HCT116 (cell line): ENCODE measurements at regions not wholly inside any gene's neighbourhood (a gene's known extent, or its start where the extent isn't known, plus 50 kb on each side); places are given as distances from the start of the nearest gene placed in this dataset.

Source experiments
- ATAC-seq: fragments of 200-7000 bp; cut with Tn5 transposase; 2 replicates; pipeline ENCODE4 v1.9.1; 2020; ENCODE audit warnings: mild to moderate bottlenecking, moderate library complexity
- BruUV-seq: library from RNA; stranded (reverse); fragments of 400-500 nt; replicated peaks from 2 replicates; lab custom pipeline; 2021; lab: Mats Ljungman, UMichigan
- CTCF ChIA-PET: fragments of 300-600 bp; sonication (Branson Sonifier 250); formaldehyde crosslinking; loops from one replicate; lab custom pipeline; 2021; ENCODE audit warnings: antibody characterized with exemption; lab: Charles Lee
- POLR2A ChIA-PET: fragments of 300-600, 350-600 bp; sonication (Branson Sonifier 250); formaldehyde crosslinking; loops from one replicate; lab custom pipeline; 2021; ENCODE audit warnings: antibody characterized with exemption; lab: Charles Lee
- RAD21 ChIA-PET, 2 experiments: fragments of 300-600 bp; sonication (Branson Sonifier 250); formaldehyde crosslinking; loops; one replicate each; lab custom pipeline; 2023; ENCODE audit warnings: low total read pairs in 2 of 2; ENCODE audit not compliant: uncharacterized antibody in 2 of 2, unreplicated experiment in 2 of 2, low non-redundant PET in 1 of 2; lab: Charles Lee
- DNase-seq: peaks from one replicate; pipeline ENCODE4 v3.0.0-alpha.2; 2010; ENCODE audit warnings: low read depth, low spot score
- H2AFZ ChIP-seq: fragments of 200-600 bp; shearing (Covaris generic), sonication (generic); 2 replicates; pipeline ENCODE4 v1.6.1; 2017; ENCODE audit warnings: low read depth, mixed run types, mixed read lengths, antibody characterized with exemption, low read length; ENCODE audit not compliant: poor library complexity, severe bottlenecking
- H3K27ac ChIP-seq: 2 replicates; pipeline ENCODE4 v1.5.1; 2012; ENCODE audit warnings: low read depth, low read length
- H3K27me3 ChIP-seq: fragments of 200-600 bp; sonication (generic); 2 replicates; pipeline ENCODE4 v1.6.1; 2016; ENCODE audit warnings: mixed run types, low read length, mixed read lengths; ENCODE audit not compliant: insufficient read depth
- H3K36me3 ChIP-seq, 2 experiments: fragments of 200-500 bp in 1 of 2; fragments of 200-600 bp in 1 of 2; sonication (Bioruptor generic) in 1 of 2; sonication (generic) in 1 of 2; 2 replicates each; pipeline versions ENCODE4 v1.5.1 to v1.6.1; 2014 to 2016; ENCODE audit warnings: low read length in 2 of 2, inconsistent platforms in 1 of 2, mixed read lengths in 1 of 2, mixed run types in 1 of 2; ENCODE audit not compliant: insufficient read depth in 2 of 2, control insufficient read depth in 1 of 2
- H3K4me1 ChIP-seq, 2 experiments: fragments of 200-600 bp in 1 of 2; sonication (generic) in 1 of 2; 2 replicates each; pipeline versions ENCODE4 v1.5.1 to v1.6.1; 2012 to 2017; ENCODE audit warnings: low read length in 2 of 2, inconsistent platforms in 1 of 2, mild to moderate bottlenecking in 1 of 2, mixed read lengths in 1 of 2, mixed run types in 1 of 2, moderate library complexity in 1 of 2; ENCODE audit not compliant: insufficient read depth in 2 of 2, control insufficient read depth in 1 of 2
- H3K4me2 ChIP-seq: fragments of 200-600 bp; sonication (generic); 2 replicates; pipeline ENCODE4 v1.6.1; 2017; ENCODE audit warnings: mixed run types, low read length, mixed read lengths
- H3K4me3 ChIP-seq, 2 experiments: fragments of 200-600 bp in 1 of 2; sonication (generic) in 1 of 2; replicated peaks in 1 of 2; 2 replicates each; pipeline ENCODE4 v1.5.1; 2011 to 2016; ENCODE audit warnings: low read length in 2 of 2, control low read depth in 1 of 2, low read depth in 1 of 2, mild to moderate bottlenecking in 1 of 2, mixed read lengths in 1 of 2, mixed run types in 1 of 2
- H3K79me2 ChIP-seq: fragments of 200-600 bp; sonication (generic); 2 replicates; pipeline ENCODE4 v1.6.1; 2017; ENCODE audit warnings: mild to moderate bottlenecking, mixed run types, low read length, moderate library complexity, mixed read lengths; ENCODE audit not compliant: insufficient read depth
- H3K9ac ChIP-seq: fragments of 200-600 bp; sonication (generic); 2 replicates; pipeline ENCODE4 v1.6.1; 2016; ENCODE audit warnings: low read length, mixed read lengths
- H3K9me2 ChIP-seq: fragments of 200-600 bp; sonication (generic), shearing (Covaris generic); 2 replicates; pipeline ENCODE4 v1.6.1; 2017; ENCODE audit warnings: mixed run types, mild to moderate bottlenecking, moderate library complexity; ENCODE audit not compliant: insufficient read depth
- H3K9me3 ChIP-seq, 2 experiments: fragments of 200-500 bp in 1 of 2; fragments of 200-600 bp in 1 of 2; sonication (Bioruptor generic) in 1 of 2; sonication (generic) in 1 of 2; 2 replicates each; pipeline ENCODE4 v1.6.1; 2014 to 2017; ENCODE audit warnings: low read length in 2 of 2, mixed read lengths in 2 of 2, inconsistent platforms in 1 of 2, low read depth in 1 of 2, mild to moderate bottlenecking in 1 of 2, mixed run types in 1 of 2, moderate library complexity in 1 of 2; ENCODE audit not compliant: control insufficient read depth in 1 of 2, insufficient read depth in 1 of 2
- H4K20me1 ChIP-seq: fragments of 200-600 bp; sonication (generic), shearing (Covaris generic); 2 replicates; pipeline ENCODE4 v1.6.1; 2017; ENCODE audit warnings: mixed run types, mild to moderate bottlenecking, moderate library complexity; ENCODE audit not compliant: insufficient read depth
- CBX3 ChIP-seq: IDR thresholded peaks from 2 replicates; pipeline ENCODE4 v1.6.1; 2012; ENCODE audit warnings: low read depth
- CEBPB ChIP-seq: IDR thresholded peaks from 2 replicates; pipeline ENCODE4 v1.6.1; 2012; ENCODE audit warnings: low read depth
- EGR1 ChIP-seq: IDR thresholded peaks from 2 replicates; pipeline ENCODE4 v1.6.1; 2012; ENCODE audit warnings: low read depth
- EZH2 ChIP-seq: fragments of 200-600 bp; sonication (generic); IDR thresholded peaks from 2 replicates; pipeline ENCODE4 v1.6.1; 2017; ENCODE audit warnings: antibody characterized with exemption, mixed run types
- EZH2phosphoT487 ChIP-seq: fragments of 200-600 bp; IDR thresholded peaks from 2 replicates; pipeline ENCODE4 v1.6.1; 2018; ENCODE audit warnings: antibody characterized with exemption, borderline replicate concordance
- JUND ChIP-seq: IDR thresholded peaks from 2 replicates; pipeline ENCODE4 v1.6.1; 2012
- MAX ChIP-seq: IDR thresholded peaks from 2 replicates; pipeline ENCODE4 v1.6.1; 2012
- POLR2A ChIP-seq: IDR thresholded peaks from 2 replicates; pipeline ENCODE4 v1.7.0; 2011; ENCODE audit warnings: borderline replicate concordance; ENCODE audit not compliant: insufficient read depth, insufficient read length; ENCODE audit errors: extremely low read depth
- POLR2AphosphoS5 ChIP-seq: IDR thresholded peaks from 2 replicates; pipeline ENCODE4 v1.6.1; 2011; ENCODE audit warnings: mild to moderate bottlenecking, low read depth, low read length, moderate library complexity
- RAD21 ChIP-seq: IDR thresholded peaks from 2 replicates; pipeline ENCODE4 v1.6.1; 2012; ENCODE audit warnings: low read depth, mild to moderate bottlenecking
- SP1 ChIP-seq: IDR thresholded peaks from 2 replicates; pipeline ENCODE4 v1.6.1; 2012; ENCODE audit warnings: low read depth
- YY1 ChIP-seq: IDR thresholded peaks from 2 replicates; pipeline ENCODE4 v1.6.1; 2011; ENCODE audit warnings: low read length, low read depth, moderate library complexity, mild to moderate bottlenecking; ENCODE audit not compliant: insufficient replicate concordance; ENCODE audit errors: extremely low read depth
- ZBTB33 ChIP-seq: IDR thresholded peaks from 2 replicates; pipeline ENCODE4 v1.6.1; 2011; ENCODE audit warnings: mild to moderate bottlenecking, low read length, moderate library complexity; ENCODE audit not compliant: insufficient replicate concordance; ENCODE audit errors: extremely low read depth
- ZFX ChIP-seq: fragments of 450-650 bp; IDR thresholded peaks from 2 replicates; pipeline ENCODE4 v1.6.1; 2017
- ZNF274 ChIP-seq: fragments of 200-500 bp; sonication (Bioruptor generic); IDR thresholded peaks from 2 replicates; pipeline ENCODE4 v1.6.1; 2014; ENCODE audit warnings: mild to moderate bottlenecking, low read depth, low read length, inconsistent platforms
- intact Hi-C: fragments of 100-400 bp; cut with micrococcal nuclease; formaldehyde crosslinking; loops from 2 replicates; pipeline ENCODE4 v1.10.0; 2022
- TF ChIP-seq, protein P1 (sequence below): IDR thresholded peaks from 2 replicates; pipeline ENCODE4 v1.6.1; 2012
- TF ChIP-seq, protein P2 (sequence below), 3 experiments: fragments of 200-600 bp in 1 of 3; sonication (generic) in 1 of 3; IDR thresholded peaks in 2 of 3; conservative IDR thresholded peaks in 1 of 3; 2 replicates each; pipeline ENCODE4 v1.5.1; 2012 to 2017; ENCODE audit warnings: low read depth in 2 of 3, low read length in 2 of 3, antibody characterized with exemption in 1 of 3, borderline replicate concordance in 1 of 3, control low read depth in 1 of 3, mild to moderate bottlenecking in 1 of 3, mixed read lengths in 1 of 3, mixed run types in 1 of 3, moderate library complexity in 1 of 3; ENCODE audit not compliant: insufficient read depth in 1 of 3
- TF ChIP-seq, protein P3 (sequence below): IDR thresholded peaks from 2 replicates; pipeline ENCODE4 v1.6.1; 2012; ENCODE audit warnings: low read depth

DNA sequence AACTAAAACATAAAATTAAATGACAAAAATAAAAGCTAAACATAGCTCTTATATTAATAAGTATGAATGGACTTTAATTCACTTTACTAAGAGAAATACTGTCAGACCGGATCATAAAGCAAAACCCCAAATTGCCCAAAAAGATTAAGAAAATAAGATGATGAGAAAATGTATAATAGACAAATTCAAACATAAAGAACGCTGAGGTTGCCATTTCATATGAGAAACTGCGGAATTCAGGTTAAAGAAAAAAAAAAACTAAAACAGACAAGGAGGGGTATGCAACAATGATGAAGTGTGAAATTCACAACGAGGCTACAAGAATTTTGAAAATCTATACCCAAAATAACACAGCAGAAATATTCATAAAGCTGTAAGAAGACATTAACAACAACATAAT, 133.6 kb upstream of the JUN start:
- ChIA-PET RAD21 (no interaction called here), POLR2A (no interaction called here)

More for the DNA sequence above, 133.6 kb upstream of the JUN start:
- Histone ChIP-seq H3K27me3 (no peaks in the 10 kb centered on the region), H3K4me2 (no peak overlapping the region), H4K20me1 (no peaks in the 10 kb centered on the region), H3K4me1 (no peaks in the 10 kb centered on the region), H3K9ac (no peak overlapping the region), H3K27ac (no peak overlapping the region), H2AFZ (no peak overlapping the region), H3K9me2 (no peaks in the 10 kb centered on the region; the same call in 1 of the 2 replicates), H3K9me3 (no peaks in the 10 kb centered on the region; a peak in 1 of 4 replicates), H3K36me3 (no peaks in the 10 kb centered on the region), H3K4me3 (no peak overlapping the region), H3K79me2 (no peaks in the 10 kb centered on the region)
- ATAC-seq, result no peak
- intact Hi-C loops, result loop anchor here (10.0 kb wide), 1 partner anchor 377 kb away; the partner anchor contains the start of gene FGGY
- CTCF ChIA-PET, result no interaction called here
- BruUV-seq, result no TSS peak
- no peak for DNase-seq
- no peak for TF ChIP-seq ZBTB33
- TF ChIP-seq CEBPB, result no peak
- TF ChIP-seq EGR1, result no peak
- TF ChIP-seq YY1, result no peak
- TF ChIP-seq, protein P1, sequence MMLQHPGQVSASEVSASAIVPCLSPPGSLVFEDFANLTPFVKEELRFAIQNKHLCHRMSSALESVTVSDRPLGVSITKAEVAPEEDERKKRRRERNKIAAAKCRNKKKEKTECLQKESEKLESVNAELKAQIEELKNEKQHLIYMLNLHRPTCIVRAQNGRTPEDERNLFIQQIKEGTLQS, result no peak
- TF ChIP-seq POLR2A, result no peak
- TF ChIP-seq POLR2AphosphoS5, result no peak
- TF ChIP-seq ZNF274, result no peak
- no peak for TF ChIP-seq JUND
- no peak for TF ChIP-seq SP1
- TF ChIP-seq, protein P2, sequence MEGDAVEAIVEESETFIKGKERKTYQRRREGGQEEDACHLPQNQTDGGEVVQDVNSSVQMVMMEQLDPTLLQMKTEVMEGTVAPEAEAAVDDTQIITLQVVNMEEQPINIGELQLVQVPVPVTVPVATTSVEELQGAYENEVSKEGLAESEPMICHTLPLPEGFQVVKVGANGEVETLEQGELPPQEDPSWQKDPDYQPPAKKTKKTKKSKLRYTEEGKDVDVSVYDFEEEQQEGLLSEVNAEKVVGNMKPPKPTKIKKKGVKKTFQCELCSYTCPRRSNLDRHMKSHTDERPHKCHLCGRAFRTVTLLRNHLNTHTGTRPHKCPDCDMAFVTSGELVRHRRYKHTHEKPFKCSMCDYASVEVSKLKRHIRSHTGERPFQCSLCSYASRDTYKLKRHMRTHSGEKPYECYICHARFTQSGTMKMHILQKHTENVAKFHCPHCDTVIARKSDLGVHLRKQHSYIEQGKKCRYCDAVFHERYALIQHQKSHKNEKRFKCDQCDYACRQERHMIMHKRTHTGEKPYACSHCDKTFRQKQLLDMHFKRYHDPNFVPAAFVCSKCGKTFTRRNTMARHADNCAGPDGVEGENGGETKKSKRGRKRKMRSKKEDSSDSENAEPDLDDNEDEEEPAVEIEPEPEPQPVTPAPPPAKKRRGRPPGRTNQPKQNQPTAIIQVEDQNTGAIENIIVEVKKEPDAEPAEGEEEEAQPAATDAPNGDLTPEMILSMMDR (IDR thresholded peaks at IDR 0.05 in 2 of 3, conservative IDR thresholded peaks at IDR 0.05 in 1 of 3; ENCODE audit: borderline replicate concordance in 1 of 3, insufficient read depth in 1 of 3, low read depth in 2 of 3, low read length in 2 of 3), result no peak
- TF ChIP-seq ZFX, result no peak
- TF ChIP-seq CBX3, result no peak
- TF ChIP-seq EZH2, result no peak
- TF ChIP-seq MAX, result no peak
- TF ChIP-seq, protein P3, sequence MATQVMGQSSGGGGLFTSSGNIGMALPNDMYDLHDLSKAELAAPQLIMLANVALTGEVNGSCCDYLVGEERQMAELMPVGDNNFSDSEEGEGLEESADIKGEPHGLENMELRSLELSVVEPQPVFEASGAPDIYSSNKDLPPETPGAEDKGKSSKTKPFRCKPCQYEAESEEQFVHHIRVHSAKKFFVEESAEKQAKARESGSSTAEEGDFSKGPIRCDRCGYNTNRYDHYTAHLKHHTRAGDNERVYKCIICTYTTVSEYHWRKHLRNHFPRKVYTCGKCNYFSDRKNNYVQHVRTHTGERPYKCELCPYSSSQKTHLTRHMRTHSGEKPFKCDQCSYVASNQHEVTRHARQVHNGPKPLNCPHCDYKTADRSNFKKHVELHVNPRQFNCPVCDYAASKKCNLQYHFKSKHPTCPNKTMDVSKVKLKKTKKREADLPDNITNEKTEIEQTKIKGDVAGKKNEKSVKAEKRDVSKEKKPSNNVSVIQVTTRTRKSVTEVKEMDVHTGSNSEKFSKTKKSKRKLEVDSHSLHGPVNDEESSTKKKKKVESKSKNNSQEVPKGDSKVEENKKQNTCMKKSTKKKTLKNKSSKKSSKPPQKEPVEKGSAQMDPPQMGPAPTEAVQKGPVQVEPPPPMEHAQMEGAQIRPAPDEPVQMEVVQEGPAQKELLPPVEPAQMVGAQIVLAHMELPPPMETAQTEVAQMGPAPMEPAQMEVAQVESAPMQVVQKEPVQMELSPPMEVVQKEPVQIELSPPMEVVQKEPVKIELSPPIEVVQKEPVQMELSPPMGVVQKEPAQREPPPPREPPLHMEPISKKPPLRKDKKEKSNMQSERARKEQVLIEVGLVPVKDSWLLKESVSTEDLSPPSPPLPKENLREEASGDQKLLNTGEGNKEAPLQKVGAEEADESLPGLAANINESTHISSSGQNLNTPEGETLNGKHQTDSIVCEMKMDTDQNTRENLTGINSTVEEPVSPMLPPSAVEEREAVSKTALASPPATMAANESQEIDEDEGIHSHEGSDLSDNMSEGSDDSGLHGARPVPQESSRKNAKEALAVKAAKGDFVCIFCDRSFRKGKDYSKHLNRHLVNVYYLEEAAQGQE, result no peak
- no peak for TF ChIP-seq EZH2phosphoT487
- TF ChIP-seq RAD21, result no peak
